ENCODE measurements at regions not wholly inside any gene's neighbourhood (a gene's known extent, or its start where the extent isn't known, plus 50 kb on each side); places are given as distances from the start of the nearest gene placed in this dataset.

DNA sequence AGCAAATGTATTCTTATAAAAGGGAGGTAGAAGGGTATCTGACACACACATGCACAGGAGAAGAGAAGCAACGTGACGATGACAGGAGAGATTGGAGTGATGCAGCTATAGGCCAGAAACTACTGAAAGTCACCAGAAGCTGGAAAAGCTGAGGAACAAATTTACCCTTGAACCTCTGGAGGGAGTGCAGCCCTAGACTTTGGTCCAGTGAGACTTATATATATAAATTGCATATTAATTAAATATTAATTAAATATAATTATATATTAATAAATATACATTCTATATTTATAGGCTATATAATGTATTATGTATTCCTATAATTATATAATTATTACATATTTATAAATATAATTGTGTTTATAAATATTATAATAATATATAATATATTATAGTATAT lies 96.5 kb upstream of the LMCD1 start:
- CTCF ChIA-PET: interaction anchor here (2.7 kb wide), 1 partner anchor 12 kb away, joined by 13 read pairs; no protein-coding TSS in a partner anchor
- no TSS peak for BruUV-seq (replicated peaks)

More for the DNA sequence above, 96.5 kb upstream of the LMCD1 start:
- dilution Hi-C loops (cut with MboI; ENCODE audit: extremely low pct_ligation_motif_present, low sequenced_read_pairs): no loop called here
- H3K9ac ChIP-seq (replicated peaks; ENCODE audit: extremely low read depth, insufficient read depth, low read length): no peak overlapping the region
- H3K27ac ChIP-seq (ENCODE audit: insufficient read depth, low read depth, low read length): no peak overlapping the region
- no peaks in the 10 kb centered on the region for H3K4me1 ChIP-seq (ENCODE audit: control insufficient read depth, extremely low read depth, insufficient read depth, low read length)
- intact Hi-C loops (cut with micrococcal nuclease): no loop called here
- no peak for FAIRE-seq
- H3K79me2 ChIP-seq (ENCODE audit: control insufficient read depth, insufficient read depth, low read length): no peaks in the 10 kb centered on the region
- no peaks in the 10 kb centered on the region for H3K9me3 ChIP-seq (replicated peaks; ENCODE audit: control insufficient read depth, insufficient read depth, low read length)
- H3K4me3 ChIP-seq (replicated peaks in 1 of 3; ENCODE audit: insufficient read depth in 1 of 3, low read depth in 1 of 3, low read length in 3 of 3): no peak overlapping the region
- H3K9me1 ChIP-seq (replicated peaks; ENCODE audit: control insufficient read depth, extremely low read depth, insufficient read depth, low read length): no peaks in the 10 kb centered on the region
- H4K20me1 ChIP-seq (replicated peaks; ENCODE audit: control insufficient read depth, extremely low read depth, insufficient read depth, low read length): no peaks in the 10 kb centered on the region
- no peak for DNase-seq (ENCODE audit: low read depth, low spot score)
- no peaks in the 10 kb centered on the region for H3K27me3 ChIP-seq (ENCODE audit: control insufficient read depth in 2 of 2, insufficient read depth in 2 of 2, low read length in 2 of 2)
- POLR2A ChIA-PET: no interaction called here
- no peak for TF ChIP-seq FOS (IDR thresholded peaks at IDR 0.05; ENCODE audit: borderline replicate concordance, insufficient read depth, low read length)
- TF ChIP-seq GATA2 (IDR thresholded peaks at IDR 0.05; ENCODE audit: insufficient read depth, insufficient read length, low read depth, low read length): no peak
- no peak for TF ChIP-seq JUN (IDR thresholded peaks at IDR 0.05; ENCODE audit: borderline replicate concordance, insufficient read depth, insufficient read length, low read depth)
- no peak for TF ChIP-seq MYC (IDR thresholded peaks at IDR 0.05; ENCODE audit: low read depth, low read length)
- TF ChIP-seq, protein P1, sequence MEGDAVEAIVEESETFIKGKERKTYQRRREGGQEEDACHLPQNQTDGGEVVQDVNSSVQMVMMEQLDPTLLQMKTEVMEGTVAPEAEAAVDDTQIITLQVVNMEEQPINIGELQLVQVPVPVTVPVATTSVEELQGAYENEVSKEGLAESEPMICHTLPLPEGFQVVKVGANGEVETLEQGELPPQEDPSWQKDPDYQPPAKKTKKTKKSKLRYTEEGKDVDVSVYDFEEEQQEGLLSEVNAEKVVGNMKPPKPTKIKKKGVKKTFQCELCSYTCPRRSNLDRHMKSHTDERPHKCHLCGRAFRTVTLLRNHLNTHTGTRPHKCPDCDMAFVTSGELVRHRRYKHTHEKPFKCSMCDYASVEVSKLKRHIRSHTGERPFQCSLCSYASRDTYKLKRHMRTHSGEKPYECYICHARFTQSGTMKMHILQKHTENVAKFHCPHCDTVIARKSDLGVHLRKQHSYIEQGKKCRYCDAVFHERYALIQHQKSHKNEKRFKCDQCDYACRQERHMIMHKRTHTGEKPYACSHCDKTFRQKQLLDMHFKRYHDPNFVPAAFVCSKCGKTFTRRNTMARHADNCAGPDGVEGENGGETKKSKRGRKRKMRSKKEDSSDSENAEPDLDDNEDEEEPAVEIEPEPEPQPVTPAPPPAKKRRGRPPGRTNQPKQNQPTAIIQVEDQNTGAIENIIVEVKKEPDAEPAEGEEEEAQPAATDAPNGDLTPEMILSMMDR (IDR thresholded peaks at IDR 0.05; ENCODE audit: extremely low read depth in 1 of 2, insufficient read depth in 1 of 2, low read depth in 1 of 2, low read length in 2 of 2): no peak
- TF ChIP-seq POLR2AphosphoS5 (IDR thresholded peaks at IDR 0.05; ENCODE audit: insufficient read depth, low read depth, low read length): no peak
- TF ChIP-seq EZH2 (IDR thresholded peaks at IDR 0.05; ENCODE audit: borderline replicate concordance, low read depth, low read length, severe bottlenecking): no peak
- TF ChIP-seq POLR2A (IDR thresholded peaks at IDR 0.05; ENCODE audit: low read depth, low read length): no peak
- TF ChIP-seq, protein P2, sequence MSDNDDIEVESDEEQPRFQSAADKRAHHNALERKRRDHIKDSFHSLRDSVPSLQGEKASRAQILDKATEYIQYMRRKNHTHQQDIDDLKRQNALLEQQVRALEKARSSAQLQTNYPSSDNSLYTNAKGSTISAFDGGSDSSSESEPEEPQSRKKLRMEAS (IDR thresholded peaks at IDR 0.05; ENCODE audit: insufficient read depth, insufficient read length): no peak
- no peaks in the 10 kb centered on the region for H3K36me3 ChIP-seq (ENCODE audit: control insufficient read depth in 2 of 2, extremely low read depth in 1 of 2, insufficient read depth in 2 of 2, low read length in 2 of 2)
- no peak overlapping the region for H3K4me2 ChIP-seq (ENCODE audit: insufficient read depth, low read length)
- H2AFZ ChIP-seq (ENCODE audit: low read depth, low read length): no peak overlapping the region

Measured in endothelial cell of umbilical vein (primary cell).